ENCODE measurements at regions not wholly inside any gene's neighbourhood (a gene's known extent, or its start where the extent isn't known, plus 50 kb on each side); places are given as distances from the start of the nearest gene placed in this dataset.

- 55 to 82% methylated on average over 2 of the region's 2 CpGs for WGBS, 2 donors
Measured at GRCh38 chr1:55584526-55585401, 369.6 kb upstream of the USP24 start.

GRCh38 chr1:55582084-55582483 lies 366.9 kb upstream of the USP24 start:
- no peak overlapping the region for H3K4me3 ChIP-seq
- no peak for ATAC-seq (ENCODE audit: insufficient read depth, low FRiP score)
- WGBS, 2 donors, result 92% methylated on average over 4 of the region's 4 CpGs
- DNase-seq, result no peak
- TF ChIP-seq CTCF (IDR thresholded peaks at IDR 0.05; ENCODE audit: control extremely low read depth, extremely low read depth), result no peak
- H3K9ac ChIP-seq (ENCODE audit: insufficient read depth in 1 of 2, low read length in 2 of 2), result no peak overlapping the region
- peaks cover 0 to 41% (median 8%) of the 10 kb centered on the region in 5 donors for H3K4me1 ChIP-seq (ENCODE audit: control insufficient read depth in 5 of 5, insufficient read depth in 5 of 5, low read length in 5 of 5)
- no peak overlapping the region for H3K27ac ChIP-seq (ENCODE audit: low read depth in 1 of 2, low read length in 1 of 2)
- no peaks in the 10 kb centered on the region for H3K36me3 ChIP-seq (ENCODE audit: control insufficient read depth in 4 of 4, insufficient read depth in 4 of 4, low read length in 4 of 4)
- no peaks in the 10 kb centered on the region for H3K27me3 ChIP-seq (ENCODE audit: control insufficient read depth in 3 of 3, insufficient read depth in 3 of 3, low read length in 2 of 3)
- H3K9me3 ChIP-seq (ENCODE audit: control insufficient read depth in 4 of 4, insufficient read depth in 3 of 4, low read length in 3 of 4), result no peaks in the 10 kb centered on the region

More at GRCh38 chr1:55584526-55585401, 369.6 kb upstream of the USP24 start:
- no peaks in the 10 kb centered on the region for H3K27me3 ChIP-seq (ENCODE audit: control insufficient read depth in 3 of 3, insufficient read depth in 3 of 3, low read length in 2 of 3)
- no peak for TF ChIP-seq CTCF (IDR thresholded peaks at IDR 0.05; ENCODE audit: control extremely low read depth, extremely low read depth)
- H3K4me1 ChIP-seq (ENCODE audit: control insufficient read depth in 5 of 5, insufficient read depth in 5 of 5, low read length in 5 of 5), result peaks cover 0 to 35% (median 10%) of the 10 kb centered on the region in 5 donors
- no peaks in the 10 kb centered on the region for H3K36me3 ChIP-seq (ENCODE audit: control insufficient read depth in 4 of 4, insufficient read depth in 4 of 4, low read length in 4 of 4)
- H3K27ac ChIP-seq (ENCODE audit: low read depth in 1 of 2, low read length in 1 of 2), result peak overlapping the region in 1 of 2 donors; percentile 10
- ATAC-seq (ENCODE audit: insufficient read depth, low FRiP score) (peak; percentile 30), DNase-seq (peak; percentile 92 to 99 (median 99))
- H3K4me3 ChIP-seq, result no peak overlapping the region
- no peaks in the 10 kb centered on the region for H3K9me3 ChIP-seq (ENCODE audit: control insufficient read depth in 4 of 4, insufficient read depth in 3 of 4, low read length in 3 of 4)
- no peak overlapping the region for H3K9ac ChIP-seq (ENCODE audit: insufficient read depth in 1 of 2, low read length in 2 of 2)

- Histone ChIP-seq H3K4me1 (ENCODE audit: control insufficient read depth in 5 of 5, insufficient read depth in 5 of 5, low read length in 5 of 5) (peaks cover 0 to 44% (median 8%) of the 10 kb centered on the region in 5 donors), H3K27me3 (ENCODE audit: control insufficient read depth in 3 of 3, insufficient read depth in 3 of 3, low read length in 2 of 3) (no peaks in the 10 kb centered on the region), H3K9me3 (ENCODE audit: control insufficient read depth in 4 of 4, insufficient read depth in 3 of 4, low read length in 3 of 4) (no peaks in the 10 kb centered on the region), H3K9ac (ENCODE audit: insufficient read depth in 1 of 2, low read length in 2 of 2) (no peak overlapping the region), H3K36me3 (ENCODE audit: control insufficient read depth in 4 of 4, insufficient read depth in 4 of 4, low read length in 4 of 4) (no peaks in the 10 kb centered on the region), H3K4me3 (no peak overlapping the region), H3K27ac (ENCODE audit: low read depth in 1 of 2, low read length in 1 of 2) (peak overlapping the region in 1 of 2 donors; percentile 27)
- ATAC-seq (ENCODE audit: insufficient read depth, low FRiP score), result peak; percentile 50
- no peak for TF ChIP-seq CTCF (IDR thresholded peaks at IDR 0.05; ENCODE audit: control extremely low read depth, extremely low read depth)
- DNase-seq, result no peak
- WGBS, 2 donors, result 79 to 84% methylated on average over 3 of the region's 3 CpGs
Measured at GRCh38 chr1:55580845-55581332, 365.7 kb upstream of the USP24 start.
